ENCODE measurements at regions not wholly inside any gene's neighbourhood (a gene's known extent, or its start where the extent isn't known, plus 50 kb on each side); places are given as distances from the start of the nearest gene placed in this dataset.

GRCh38 chr20:40843251-40843650, 154.2 kb upstream of the MAFB start:
- intact Hi-C loops (cut with micrococcal nuclease; ENCODE audit: unreplicated experiment): no loop called here
- no TSS peak for BruUV-seq (replicated peaks)
- ChIA-PET POLR2A (no interaction called here), CTCF (ENCODE audit: low intra/inter-chr PET ratio, low total read pairs) (no interaction called here)
- ATAC-seq (no peak), DNase-seq (ENCODE audit: low spot score) (no peak), FAIRE-seq (no peak)
- no peaks in the 10 kb centered on the region for H3K79me2 ChIP-seq (ENCODE audit: insufficient read depth, low read length)
- TF ChIP-seq, protein P1, sequence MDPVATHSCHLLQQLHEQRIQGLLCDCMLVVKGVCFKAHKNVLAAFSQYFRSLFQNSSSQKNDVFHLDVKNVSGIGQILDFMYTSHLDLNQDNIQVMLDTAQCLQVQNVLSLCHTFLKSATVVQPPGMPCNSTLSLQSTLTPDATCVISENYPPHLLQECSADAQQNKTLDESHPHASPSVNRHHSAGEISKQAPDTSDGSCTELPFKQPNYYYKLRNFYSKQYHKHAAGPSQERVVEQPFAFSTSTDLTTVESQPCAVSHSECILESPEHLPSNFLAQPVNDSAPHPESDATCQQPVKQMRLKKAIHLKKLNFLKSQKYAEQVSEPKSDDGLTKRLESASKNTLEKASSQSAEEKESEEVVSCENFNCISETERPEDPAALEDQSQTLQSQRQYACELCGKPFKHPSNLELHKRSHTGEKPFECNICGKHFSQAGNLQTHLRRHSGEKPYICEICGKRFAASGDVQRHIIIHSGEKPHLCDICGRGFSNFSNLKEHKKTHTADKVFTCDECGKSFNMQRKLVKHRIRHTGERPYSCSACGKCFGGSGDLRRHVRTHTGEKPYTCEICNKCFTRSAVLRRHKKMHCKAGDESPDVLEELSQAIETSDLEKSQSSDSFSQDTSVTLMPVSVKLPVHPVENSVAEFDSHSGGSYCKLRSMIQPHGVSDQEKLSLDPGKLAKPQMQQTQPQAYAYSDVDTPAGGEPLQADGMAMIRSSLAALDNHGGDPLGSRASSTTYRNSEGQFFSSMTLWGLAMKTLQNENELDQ (CRISPR knock-in tag; IDR thresholded peaks at IDR 0.05; ENCODE audit: borderline replicate concordance): no peak
- TF ChIP-seq ZNF577 (CRISPR knock-in tag; IDR thresholded peaks at IDR 0.05; ENCODE audit: borderline replicate concordance, low read depth) (no peak), ZNF281 (CRISPR knock-in tag; IDR thresholded peaks at IDR 0.05; ENCODE audit: borderline replicate concordance) (no peak), MXI1 (IDR thresholded peaks at IDR 0.05; ENCODE audit: borderline replicate concordance, low read depth, low read length) (no peak), GZF1 (CRISPR knock-in tag; IDR thresholded peaks at IDR 0.05) (no peak), ZFYVE20 (CRISPR knock-in tag; IDR thresholded peaks at IDR 0.05; ENCODE audit: borderline replicate concordance, low read depth) (no peak), ZBTB8A (CRISPR knock-in tag; IDR thresholded peaks at IDR 0.05; ENCODE audit: borderline replicate concordance, low read depth) (no peak)
- no peaks in the 10 kb centered on the region for H4K20me1 ChIP-seq (ENCODE audit: insufficient read depth, low read length)
- in situ Hi-C loops (cut with HindIII; ENCODE audit: extremely low pct_ligation_motif_present, low pct_unique_long_range_greater_than_20kb): no loop called here
- H3K27me3 ChIP-seq (ENCODE audit: control insufficient read depth in 1 of 2, insufficient read depth in 2 of 2, low read length in 2 of 2): no peaks in the 10 kb centered on the region
- H3K9me3 ChIP-seq (ENCODE audit: low read length): no peaks in the 10 kb centered on the region
- 0% methylated on average over 1 of the region's 1 CpG for WGBS (ENCODE audit: low lambda C conversion rate)
- H2AFZ ChIP-seq (ENCODE audit: low read length): no peak overlapping the region
- no peak overlapping the region for H3K27ac ChIP-seq (ENCODE audit: extremely low read length, insufficient read depth, low read length)
- no peaks in the 10 kb centered on the region for H3K36me3 ChIP-seq (replicated peaks in 1 of 2; ENCODE audit: control insufficient read depth in 1 of 2, insufficient read depth in 2 of 2, low read length in 2 of 2)
- H3K4me1 ChIP-seq (ENCODE audit: insufficient read depth, low read length): no peaks in the 10 kb centered on the region
- H3K4me3 ChIP-seq (replicated peaks in 1 of 3; ENCODE audit: insufficient read depth in 1 of 3, low read depth in 2 of 3, low read length in 3 of 3): no peak overlapping the region
- no peak overlapping the region for H3K4me2 ChIP-seq (ENCODE audit: low read depth, low read length)
- no peak overlapping the region for H3K9ac ChIP-seq (ENCODE audit: insufficient read depth, low read depth, low read length)
